LNCaP clone FGC (cell line): ENCODE measurements at regions not wholly inside any gene's neighbourhood (a gene's known extent, or its start where the extent isn't known, plus 50 kb on each side); places are given as distances from the start of the nearest gene placed in this dataset.
"Not testable (repeated sequence)": the region's sequence is repeated elsewhere in the genome, so short reads cannot be mapped to it uniquely, and the experiment has no call there.

ENCODE experiments used
- DNase-seq: peaks from one replicate; pipeline ENCODE4 v3.0.0-alpha.2; 2011; ENCODE audit warnings: low read depth
- H3K4me3 ChIP-seq: 2 replicates; pipeline ENCODE4 v1.5.1; 2011; ENCODE audit warnings: mild to moderate bottlenecking, low read depth, low read length, control low read depth
- TF ChIP-seq, protein P1 (sequence below): IDR thresholded peaks from 2 replicates; pipeline ENCODE4 v1.5.1; 2012; ENCODE audit warnings: mild to moderate bottlenecking; ENCODE audit not compliant: control insufficient read depth, insufficient read depth; ENCODE audit errors: extremely low read depth

DNA sequence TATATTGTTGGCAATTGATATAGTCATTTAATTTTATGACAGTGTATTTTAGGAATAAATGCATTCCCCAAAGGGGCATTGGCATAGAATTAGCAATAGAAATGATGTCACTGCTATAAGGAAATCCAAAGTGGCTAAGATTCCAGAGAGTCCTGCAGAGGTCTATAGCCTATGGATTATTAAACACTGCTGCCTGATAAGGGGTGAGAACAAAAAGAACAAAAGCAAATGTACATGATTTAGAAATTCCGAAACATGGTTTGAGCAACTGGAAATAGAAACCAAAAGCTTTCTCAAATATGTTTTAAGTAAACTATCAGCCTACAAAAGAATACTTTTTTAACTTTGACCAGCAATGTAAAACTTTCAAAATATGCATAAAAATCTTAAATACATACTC lies 280.1 kb upstream of the RASGRP1 start:
- TF ChIP-seq, protein P1, sequence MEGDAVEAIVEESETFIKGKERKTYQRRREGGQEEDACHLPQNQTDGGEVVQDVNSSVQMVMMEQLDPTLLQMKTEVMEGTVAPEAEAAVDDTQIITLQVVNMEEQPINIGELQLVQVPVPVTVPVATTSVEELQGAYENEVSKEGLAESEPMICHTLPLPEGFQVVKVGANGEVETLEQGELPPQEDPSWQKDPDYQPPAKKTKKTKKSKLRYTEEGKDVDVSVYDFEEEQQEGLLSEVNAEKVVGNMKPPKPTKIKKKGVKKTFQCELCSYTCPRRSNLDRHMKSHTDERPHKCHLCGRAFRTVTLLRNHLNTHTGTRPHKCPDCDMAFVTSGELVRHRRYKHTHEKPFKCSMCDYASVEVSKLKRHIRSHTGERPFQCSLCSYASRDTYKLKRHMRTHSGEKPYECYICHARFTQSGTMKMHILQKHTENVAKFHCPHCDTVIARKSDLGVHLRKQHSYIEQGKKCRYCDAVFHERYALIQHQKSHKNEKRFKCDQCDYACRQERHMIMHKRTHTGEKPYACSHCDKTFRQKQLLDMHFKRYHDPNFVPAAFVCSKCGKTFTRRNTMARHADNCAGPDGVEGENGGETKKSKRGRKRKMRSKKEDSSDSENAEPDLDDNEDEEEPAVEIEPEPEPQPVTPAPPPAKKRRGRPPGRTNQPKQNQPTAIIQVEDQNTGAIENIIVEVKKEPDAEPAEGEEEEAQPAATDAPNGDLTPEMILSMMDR, result no peak
- DNase-seq, result no peak

DNA sequence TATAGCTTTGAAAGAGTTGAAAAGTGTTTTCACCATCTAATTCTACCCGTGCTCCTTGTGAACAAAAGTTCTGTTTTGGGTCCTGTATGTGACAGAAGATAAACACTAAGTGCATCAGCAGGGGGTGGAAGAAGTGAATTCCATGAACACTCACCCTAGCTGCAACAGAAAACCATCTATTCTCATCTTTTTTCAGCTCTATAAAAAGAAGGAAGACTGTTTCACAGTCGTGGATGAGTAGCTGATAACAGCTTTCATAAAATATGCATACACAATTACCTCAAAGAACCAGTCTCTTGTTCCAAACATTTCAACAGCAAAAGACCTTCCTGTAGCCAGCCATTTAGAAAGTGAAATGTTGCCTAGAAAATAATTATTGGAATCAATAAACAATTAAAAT lies 281.7 kb upstream of the RASGRP1 start:
- TF ChIP-seq, protein P1, result no peak
- no peak overlapping the region for H3K4me3 ChIP-seq
- no peak for DNase-seq

More for the DNA sequence above, 280.1 kb upstream of the RASGRP1 start:
- H3K4me3 ChIP-seq, result no peak overlapping the region

DNA sequence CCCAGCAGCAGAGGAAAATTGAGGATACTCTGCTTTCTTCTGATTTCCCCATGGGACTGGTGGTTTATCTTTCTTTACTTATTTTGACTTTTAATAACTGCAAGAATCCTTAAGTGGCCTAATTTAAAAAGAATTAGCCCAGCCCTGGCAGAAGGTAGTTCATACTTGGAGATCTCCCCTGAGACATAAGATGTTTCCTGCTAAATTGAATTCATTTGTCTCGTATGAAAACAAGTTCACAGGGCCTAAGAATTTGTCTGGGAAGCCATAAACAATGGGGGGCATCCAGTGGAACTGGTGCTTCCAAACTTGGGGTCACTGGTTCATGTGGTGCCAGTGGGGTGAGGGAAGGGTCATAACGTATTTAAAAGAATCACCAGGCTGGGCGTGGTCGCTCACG lies 283.1 kb upstream of the RASGRP1 start:
- no peak for DNase-seq
- TF ChIP-seq, protein P1, result no peak
- H3K4me3 ChIP-seq, result no peak overlapping the region

DNA sequence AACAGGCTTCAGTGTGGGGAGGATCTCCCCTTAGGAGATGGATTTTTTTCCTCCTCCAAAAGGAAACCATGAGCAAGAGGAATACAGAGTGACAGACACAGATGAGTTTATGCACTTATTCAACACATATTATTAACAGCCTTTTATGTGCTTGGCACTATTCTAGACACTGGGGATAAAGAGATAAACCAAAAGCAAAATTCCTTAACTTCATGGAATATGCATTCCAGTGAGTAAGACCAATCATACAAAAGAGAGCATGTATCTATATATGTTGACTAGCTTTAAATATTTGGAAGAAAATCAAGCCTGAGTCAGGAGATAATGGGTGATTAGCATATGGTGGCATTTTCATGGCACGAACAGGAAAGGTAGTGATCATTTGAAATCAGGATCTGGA lies 284.4 kb upstream of the RASGRP1 start:
- H3K4me3 ChIP-seq, result no peak overlapping the region
- TF ChIP-seq, protein P1, result no peak
- DNase-seq, result no peak

DNA sequence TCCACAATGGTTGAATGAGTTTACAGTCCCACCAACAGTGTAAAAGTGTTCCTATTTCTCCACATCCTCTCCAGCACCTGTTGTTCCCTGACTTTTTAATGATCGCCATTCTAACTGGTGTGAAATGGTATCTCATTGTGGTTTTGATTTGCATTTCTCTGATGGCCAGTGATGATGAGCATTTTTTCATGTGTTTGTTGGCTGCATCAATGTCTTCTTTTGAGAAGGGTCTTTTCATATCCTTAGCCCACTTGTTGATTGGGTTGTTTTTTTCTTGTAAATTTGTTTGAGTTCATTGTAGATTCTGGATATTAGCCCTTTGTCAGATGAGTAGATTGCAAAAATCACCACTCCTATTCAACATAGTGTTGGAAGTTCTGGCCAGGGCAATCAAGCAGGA lies 287.6 kb upstream of the RASGRP1 start:
- DNase-seq, H3K4me3 ChIP-seq: not testable (repeated sequence)

DNA sequence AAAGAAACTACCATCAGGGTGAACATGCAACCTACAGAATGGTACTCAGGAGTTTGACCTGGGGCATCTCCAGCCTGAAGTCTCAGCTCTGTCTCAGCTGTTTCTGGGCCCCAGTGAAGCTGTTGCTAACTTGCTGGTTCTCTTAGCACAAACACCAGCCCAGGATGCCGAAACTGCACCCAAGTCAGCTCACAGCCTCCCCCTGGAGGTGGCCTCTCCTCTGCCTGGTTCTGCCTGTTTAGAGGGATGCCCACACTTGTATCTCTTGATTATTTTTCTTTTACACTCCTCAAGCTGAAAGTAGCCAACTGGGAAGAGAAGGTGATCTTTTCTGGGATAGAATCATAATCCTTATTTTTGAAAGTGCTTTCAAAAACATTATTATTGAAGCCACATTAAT lies 289.0 kb upstream of the RASGRP1 start:
- no peak for DNase-seq
- no peak overlapping the region for H3K4me3 ChIP-seq
- TF ChIP-seq, protein P1, result peak; percentile 37

DNA sequence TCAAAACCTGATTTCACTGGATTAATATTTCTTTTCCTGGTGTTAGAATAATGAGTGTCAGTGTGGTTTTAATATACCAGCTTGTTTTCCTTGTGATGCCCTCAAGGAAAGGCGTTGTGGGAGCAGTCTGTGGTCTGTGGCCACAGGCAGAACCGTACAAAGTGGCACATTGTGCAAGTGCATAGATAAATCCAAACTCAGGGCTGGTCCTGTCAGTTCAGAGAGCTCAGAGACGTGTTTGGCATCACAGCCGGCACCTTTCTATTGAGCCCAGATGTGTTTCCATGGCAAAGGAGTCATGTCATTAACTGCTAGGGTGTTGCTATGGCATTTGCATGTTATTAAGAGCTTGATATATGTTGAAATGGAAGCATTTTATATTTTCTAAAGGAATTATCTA lies 289.9 kb upstream of the RASGRP1 start:
- DNase-seq, result no peak
- TF ChIP-seq, protein P1, result no peak
- H3K4me3 ChIP-seq, result no peak overlapping the region
